HL-60 (cell line): ENCODE measurements at regions not wholly inside any gene's neighbourhood (a gene's known extent, or its start where the extent isn't known, plus 50 kb on each side); places are given as distances from the start of the nearest gene placed in this dataset.

Experiments
- GABPA ChIP-seq: IDR thresholded peaks from 2 replicates; pipeline ENCODE4 v1.6.1; 2012; ENCODE audit warnings: low read depth
- POLR2AphosphoS5 ChIP-seq: IDR thresholded peaks from 2 replicates; pipeline ENCODE4 v1.6.1; 2012; ENCODE audit warnings: low read depth
- SPI1 ChIP-seq: IDR thresholded peaks from 2 replicates; pipeline ENCODE4 v1.6.1; 2012; ENCODE audit warnings: low read depth, mild to moderate bottlenecking, borderline replicate concordance
- TF ChIP-seq, protein P1 (sequence below): IDR thresholded peaks from one replicate; pipeline ENCODE4 v1.5.1; 2011; ENCODE audit warnings: low read length, control low read depth, inconsistent platforms; ENCODE audit not compliant: insufficient read depth
- TF ChIP-seq, protein P2 (sequence below): IDR thresholded peaks from 2 replicates; pipeline ENCODE4 v1.6.1; 2012; ENCODE audit warnings: low read depth; ENCODE audit not compliant: insufficient replicate concordance

DNA sequence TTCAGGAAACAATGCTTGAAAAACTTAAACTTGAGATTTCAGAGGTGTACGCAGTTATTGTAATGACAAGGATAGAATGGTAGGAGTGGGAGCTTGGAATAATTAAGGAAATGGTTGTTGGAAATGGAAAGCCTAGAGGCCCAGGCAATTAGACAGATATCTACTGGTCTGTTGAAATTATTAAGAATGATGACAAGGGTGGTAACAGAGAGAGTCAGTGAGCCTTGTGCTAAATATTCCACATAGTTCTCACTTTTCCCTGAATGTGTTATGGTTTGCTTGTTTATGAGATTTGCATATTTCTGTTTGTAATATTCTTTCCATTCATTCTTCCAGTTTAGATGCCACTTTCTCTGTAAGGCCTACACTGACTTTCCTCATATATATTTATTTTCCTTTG lies 66.0 kb upstream of the ATP2B1 start:
- TF ChIP-seq, protein P1, sequence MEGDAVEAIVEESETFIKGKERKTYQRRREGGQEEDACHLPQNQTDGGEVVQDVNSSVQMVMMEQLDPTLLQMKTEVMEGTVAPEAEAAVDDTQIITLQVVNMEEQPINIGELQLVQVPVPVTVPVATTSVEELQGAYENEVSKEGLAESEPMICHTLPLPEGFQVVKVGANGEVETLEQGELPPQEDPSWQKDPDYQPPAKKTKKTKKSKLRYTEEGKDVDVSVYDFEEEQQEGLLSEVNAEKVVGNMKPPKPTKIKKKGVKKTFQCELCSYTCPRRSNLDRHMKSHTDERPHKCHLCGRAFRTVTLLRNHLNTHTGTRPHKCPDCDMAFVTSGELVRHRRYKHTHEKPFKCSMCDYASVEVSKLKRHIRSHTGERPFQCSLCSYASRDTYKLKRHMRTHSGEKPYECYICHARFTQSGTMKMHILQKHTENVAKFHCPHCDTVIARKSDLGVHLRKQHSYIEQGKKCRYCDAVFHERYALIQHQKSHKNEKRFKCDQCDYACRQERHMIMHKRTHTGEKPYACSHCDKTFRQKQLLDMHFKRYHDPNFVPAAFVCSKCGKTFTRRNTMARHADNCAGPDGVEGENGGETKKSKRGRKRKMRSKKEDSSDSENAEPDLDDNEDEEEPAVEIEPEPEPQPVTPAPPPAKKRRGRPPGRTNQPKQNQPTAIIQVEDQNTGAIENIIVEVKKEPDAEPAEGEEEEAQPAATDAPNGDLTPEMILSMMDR, result no peak
- TF ChIP-seq, protein P2, sequence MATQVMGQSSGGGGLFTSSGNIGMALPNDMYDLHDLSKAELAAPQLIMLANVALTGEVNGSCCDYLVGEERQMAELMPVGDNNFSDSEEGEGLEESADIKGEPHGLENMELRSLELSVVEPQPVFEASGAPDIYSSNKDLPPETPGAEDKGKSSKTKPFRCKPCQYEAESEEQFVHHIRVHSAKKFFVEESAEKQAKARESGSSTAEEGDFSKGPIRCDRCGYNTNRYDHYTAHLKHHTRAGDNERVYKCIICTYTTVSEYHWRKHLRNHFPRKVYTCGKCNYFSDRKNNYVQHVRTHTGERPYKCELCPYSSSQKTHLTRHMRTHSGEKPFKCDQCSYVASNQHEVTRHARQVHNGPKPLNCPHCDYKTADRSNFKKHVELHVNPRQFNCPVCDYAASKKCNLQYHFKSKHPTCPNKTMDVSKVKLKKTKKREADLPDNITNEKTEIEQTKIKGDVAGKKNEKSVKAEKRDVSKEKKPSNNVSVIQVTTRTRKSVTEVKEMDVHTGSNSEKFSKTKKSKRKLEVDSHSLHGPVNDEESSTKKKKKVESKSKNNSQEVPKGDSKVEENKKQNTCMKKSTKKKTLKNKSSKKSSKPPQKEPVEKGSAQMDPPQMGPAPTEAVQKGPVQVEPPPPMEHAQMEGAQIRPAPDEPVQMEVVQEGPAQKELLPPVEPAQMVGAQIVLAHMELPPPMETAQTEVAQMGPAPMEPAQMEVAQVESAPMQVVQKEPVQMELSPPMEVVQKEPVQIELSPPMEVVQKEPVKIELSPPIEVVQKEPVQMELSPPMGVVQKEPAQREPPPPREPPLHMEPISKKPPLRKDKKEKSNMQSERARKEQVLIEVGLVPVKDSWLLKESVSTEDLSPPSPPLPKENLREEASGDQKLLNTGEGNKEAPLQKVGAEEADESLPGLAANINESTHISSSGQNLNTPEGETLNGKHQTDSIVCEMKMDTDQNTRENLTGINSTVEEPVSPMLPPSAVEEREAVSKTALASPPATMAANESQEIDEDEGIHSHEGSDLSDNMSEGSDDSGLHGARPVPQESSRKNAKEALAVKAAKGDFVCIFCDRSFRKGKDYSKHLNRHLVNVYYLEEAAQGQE, result no peak
- no peak for TF ChIP-seq POLR2AphosphoS5
- TF ChIP-seq GABPA, result no peak
- TF ChIP-seq SPI1, result no peak
